HCT116 (cell line): ENCODE measurements at regions not wholly inside any gene's neighbourhood (a gene's known extent, or its start where the extent isn't known, plus 50 kb on each side); places are given as distances from the start of the nearest gene placed in this dataset.

ENCODE experiments used
- ATAC-seq: fragments of 200-7000 bp; cut with Tn5 transposase; 2 replicates; pipeline ENCODE4 v1.9.1; 2020; ENCODE audit warnings: mild to moderate bottlenecking, moderate library complexity
- BruUV-seq: library from RNA; stranded (reverse); fragments of 400-500 nt; replicated peaks from 2 replicates; lab custom pipeline; 2021; lab: Mats Ljungman, UMichigan
- CTCF ChIA-PET: fragments of 300-600 bp; sonication (Branson Sonifier 250); formaldehyde crosslinking; loops from one replicate; lab custom pipeline; 2021; ENCODE audit warnings: antibody characterized with exemption; lab: Charles Lee
- POLR2A ChIA-PET: fragments of 300-600, 350-600 bp; sonication (Branson Sonifier 250); formaldehyde crosslinking; loops from one replicate; lab custom pipeline; 2021; ENCODE audit warnings: antibody characterized with exemption; lab: Charles Lee
- RAD21 ChIA-PET, 2 experiments: fragments of 300-600 bp; sonication (Branson Sonifier 250); formaldehyde crosslinking; loops; one replicate each; lab custom pipeline; 2023; ENCODE audit warnings: low total read pairs in 2 of 2; ENCODE audit not compliant: uncharacterized antibody in 2 of 2, unreplicated experiment in 2 of 2, low non-redundant PET in 1 of 2; lab: Charles Lee
- DNase-seq: peaks from one replicate; pipeline ENCODE4 v3.0.0-alpha.2; 2010; ENCODE audit warnings: low read depth, low spot score
- H2AFZ ChIP-seq: fragments of 200-600 bp; shearing (Covaris generic), sonication (generic); 2 replicates; pipeline ENCODE4 v1.6.1; 2017; ENCODE audit warnings: low read depth, mixed run types, mixed read lengths, antibody characterized with exemption, low read length; ENCODE audit not compliant: poor library complexity, severe bottlenecking
- H3K27ac ChIP-seq: 2 replicates; pipeline ENCODE4 v1.5.1; 2012; ENCODE audit warnings: low read depth, low read length
- H3K27me3 ChIP-seq: fragments of 200-600 bp; sonication (generic); 2 replicates; pipeline ENCODE4 v1.6.1; 2016; ENCODE audit warnings: mixed run types, low read length, mixed read lengths; ENCODE audit not compliant: insufficient read depth
- H3K36me3 ChIP-seq, 2 experiments: fragments of 200-500 bp in 1 of 2; fragments of 200-600 bp in 1 of 2; sonication (Bioruptor generic) in 1 of 2; sonication (generic) in 1 of 2; 2 replicates each; pipeline versions ENCODE4 v1.5.1 to v1.6.1; 2014 to 2016; ENCODE audit warnings: low read length in 2 of 2, inconsistent platforms in 1 of 2, mixed read lengths in 1 of 2, mixed run types in 1 of 2; ENCODE audit not compliant: insufficient read depth in 2 of 2, control insufficient read depth in 1 of 2
- H3K4me1 ChIP-seq, 2 experiments: fragments of 200-600 bp in 1 of 2; sonication (generic) in 1 of 2; 2 replicates each; pipeline versions ENCODE4 v1.5.1 to v1.6.1; 2012 to 2017; ENCODE audit warnings: low read length in 2 of 2, inconsistent platforms in 1 of 2, mild to moderate bottlenecking in 1 of 2, mixed read lengths in 1 of 2, mixed run types in 1 of 2, moderate library complexity in 1 of 2; ENCODE audit not compliant: insufficient read depth in 2 of 2, control insufficient read depth in 1 of 2
- H3K4me2 ChIP-seq: fragments of 200-600 bp; sonication (generic); 2 replicates; pipeline ENCODE4 v1.6.1; 2017; ENCODE audit warnings: mixed run types, low read length, mixed read lengths
- H3K4me3 ChIP-seq, 2 experiments: fragments of 200-600 bp in 1 of 2; sonication (generic) in 1 of 2; replicated peaks in 1 of 2; 2 replicates each; pipeline ENCODE4 v1.5.1; 2011 to 2016; ENCODE audit warnings: low read length in 2 of 2, control low read depth in 1 of 2, low read depth in 1 of 2, mild to moderate bottlenecking in 1 of 2, mixed read lengths in 1 of 2, mixed run types in 1 of 2
- H3K79me2 ChIP-seq: fragments of 200-600 bp; sonication (generic); 2 replicates; pipeline ENCODE4 v1.6.1; 2017; ENCODE audit warnings: mild to moderate bottlenecking, mixed run types, low read length, moderate library complexity, mixed read lengths; ENCODE audit not compliant: insufficient read depth
- H3K9ac ChIP-seq: fragments of 200-600 bp; sonication (generic); 2 replicates; pipeline ENCODE4 v1.6.1; 2016; ENCODE audit warnings: low read length, mixed read lengths
- H3K9me2 ChIP-seq: fragments of 200-600 bp; sonication (generic), shearing (Covaris generic); 2 replicates; pipeline ENCODE4 v1.6.1; 2017; ENCODE audit warnings: mixed run types, mild to moderate bottlenecking, moderate library complexity; ENCODE audit not compliant: insufficient read depth
- H3K9me3 ChIP-seq, 2 experiments: fragments of 200-500 bp in 1 of 2; fragments of 200-600 bp in 1 of 2; sonication (Bioruptor generic) in 1 of 2; sonication (generic) in 1 of 2; 2 replicates each; pipeline ENCODE4 v1.6.1; 2014 to 2017; ENCODE audit warnings: low read length in 2 of 2, mixed read lengths in 2 of 2, inconsistent platforms in 1 of 2, low read depth in 1 of 2, mild to moderate bottlenecking in 1 of 2, mixed run types in 1 of 2, moderate library complexity in 1 of 2; ENCODE audit not compliant: control insufficient read depth in 1 of 2, insufficient read depth in 1 of 2
- H4K20me1 ChIP-seq: fragments of 200-600 bp; sonication (generic), shearing (Covaris generic); 2 replicates; pipeline ENCODE4 v1.6.1; 2017; ENCODE audit warnings: mixed run types, mild to moderate bottlenecking, moderate library complexity; ENCODE audit not compliant: insufficient read depth
- ELF1 ChIP-seq: IDR thresholded peaks from 2 replicates; pipeline ENCODE4 v1.6.1; 2012; ENCODE audit warnings: low read depth, borderline replicate concordance
- POLR2AphosphoS5 ChIP-seq: IDR thresholded peaks from 2 replicates; pipeline ENCODE4 v1.6.1; 2011; ENCODE audit warnings: mild to moderate bottlenecking, low read depth, low read length, moderate library complexity
- TCF7L2 ChIP-seq: IDR thresholded peaks from 2 replicates; pipeline ENCODE4 v1.7.0; 2011; ENCODE audit warnings: borderline replicate concordance, inconsistent platforms; ENCODE audit not compliant: insufficient read depth, insufficient read length; ENCODE audit errors: extremely low read depth
- YY1 ChIP-seq: IDR thresholded peaks from 2 replicates; pipeline ENCODE4 v1.6.1; 2011; ENCODE audit warnings: low read length, low read depth, moderate library complexity, mild to moderate bottlenecking; ENCODE audit not compliant: insufficient replicate concordance; ENCODE audit errors: extremely low read depth
- intact Hi-C: fragments of 100-400 bp; cut with micrococcal nuclease; formaldehyde crosslinking; loops from 2 replicates; pipeline ENCODE4 v1.10.0; 2022

- H3K79me2 ChIP-seq, result peaks cover 98% of the 10 kb centered on the region
- H3K27ac ChIP-seq, result peak overlapping the region; percentile 98
- no peaks in the 10 kb centered on the region for H3K27me3 ChIP-seq
- H3K4me2 ChIP-seq, result peak overlapping the region; percentile 74
- CTCF ChIA-PET, result no interaction called here
- TSS peak; percentile 89 for BruUV-seq
- RAD21 ChIA-PET, result no interaction called here
- intact Hi-C loops, result no loop called here
- H3K9me2 ChIP-seq, result no peaks in the 10 kb centered on the region
- H3K36me3 ChIP-seq, result peaks cover 0 to 38% of the 10 kb centered on the region in 2 experiments; a peak in 2 of 4 replicates
- peak overlapping the region in 1 of 2 experiments; percentile 27; a peak in 2 of 4 replicates for H3K4me3 ChIP-seq
- no peaks in the 10 kb centered on the region for H4K20me1 ChIP-seq
- no peaks in the 10 kb centered on the region; a peak in 1 of 4 replicates for H3K9me3 ChIP-seq
- DNase-seq (no peak), ATAC-seq (peak; percentile 28)
- H3K4me1 ChIP-seq, result peaks cover 83 to 100% of the 10 kb centered on the region in 2 experiments
- no peak for TF ChIP-seq ELF1
- 0 out of 2 replicates have a peak, but pooled peaks have one; percentile 30 for TF ChIP-seq POLR2AphosphoS5
- peak overlapping the region; percentile 61 for H3K9ac ChIP-seq
- POLR2A ChIA-PET, result interaction anchor here (1.8 to 3.4 kb wide), 2 partner anchors 10 to 13 kb away, joined by 8 to 19 read pairs; no protein-coding TSS in a partner anchor
- H2AFZ ChIP-seq, result no peak overlapping the region
Measured at GRCh38 chr2:219697811-219698747, 70.6 kb downstream of the SLC4A3 start.

GRCh38 chr2:219698748-219699439, 71.5 kb downstream of the SLC4A3 start:
- H3K9me3 ChIP-seq, result no peaks in the 10 kb centered on the region; a peak in 1 of 4 replicates
- TF ChIP-seq YY1 (peak; percentile 24), ELF1 (no peak), TCF7L2 (peak; percentile 95)
- TF ChIP-seq, all 23 proteins: peak for 2
- H3K9me2 ChIP-seq, result no peaks in the 10 kb centered on the region
- peak overlapping the region; percentile 74 for H3K4me2 ChIP-seq
- H4K20me1 ChIP-seq, result no peaks in the 10 kb centered on the region
- H3K9ac ChIP-seq, result peak overlapping the region; percentile 61
- ATAC-seq (peak; percentile 77), DNase-seq (peak; percentile 99)
- H3K4me1 ChIP-seq, result peaks cover 86 to 100% of the 10 kb centered on the region in 2 experiments
- POLR2A ChIA-PET, result interaction anchor here (1.8 to 3.4 kb wide), 2 partner anchors 11 to 14 kb away, joined by 8 to 19 read pairs; no protein-coding TSS in a partner anchor
- peaks cover 98% of the 10 kb centered on the region for H3K79me2 ChIP-seq
- no TSS peak for BruUV-seq
- no peaks in the 10 kb centered on the region for H3K27me3 ChIP-seq
- no peak overlapping the region for H2AFZ ChIP-seq
- H3K27ac ChIP-seq, result peak overlapping the region; percentile 98
- CTCF ChIA-PET, result no interaction called here
- H3K4me3 ChIP-seq, result peak overlapping the region; percentile 13 to 27; a peak in 3 of 4 replicates
- intact Hi-C loops, result loop anchor here (1.0 kb wide), 1 partner anchor 11 kb away; no protein-coding TSS in a partner anchor
- RAD21 ChIA-PET, result no interaction called here
- H3K36me3 ChIP-seq, result peaks cover 0 to 32% of the 10 kb centered on the region in 2 experiments; a peak in 2 of 4 replicates
